GM12878 (cell line): ENCODE measurements at regions not wholly inside any gene's neighbourhood (a gene's known extent, or its start where the extent isn't known, plus 50 kb on each side); places are given as distances from the start of the nearest gene placed in this dataset.

ENCODE experiments used
- EP300 ChIP-seq, 2 experiments: fragments of 150-350 bp in 1 of 2; IDR thresholded peaks; 2 replicates each; pipeline ENCODE4 v1.6.1; 2011 to 2012; ENCODE audit warnings: low read depth in 2 of 2, low read length in 2 of 2, borderline replicate concordance in 1 of 2, improper control_type of control experiment in 1 of 2, inconsistent platforms in 1 of 2; ENCODE audit not compliant: control insufficient read depth in 1 of 2
- SIN3A ChIP-seq: IDR thresholded peaks from 2 replicates; pipeline ENCODE4 v1.6.1; 2012; ENCODE audit warnings: low read depth, low read length, improper control_type of control experiment
- YY1 ChIP-seq: IDR thresholded peaks from 2 replicates; pipeline ENCODE4 v1.6.1; 2011; ENCODE audit warnings: low read depth, mild to moderate bottlenecking, low read length
- TF ChIP-seq, protein P1 (sequence below), 3 experiments: IDR thresholded peaks in 2 of 3; conservative IDR thresholded peaks in 1 of 3; 2 replicates each; pipeline ENCODE4 v1.5.1; 2011; ENCODE audit warnings: low read depth in 3 of 3, low read length in 3 of 3, mild to moderate bottlenecking in 3 of 3, control low read depth in 2 of 3, moderate library complexity in 2 of 3, inconsistent platforms in 1 of 3, mixed read lengths in 1 of 3; ENCODE audit not compliant: control insufficient read depth in 2 of 3, insufficient read depth in 1 of 3; ENCODE audit errors: extremely low read depth in 1 of 3
- TF ChIP-seq, protein P2 (sequence below): IDR thresholded peaks from 2 replicates; pipeline ENCODE4 v1.6.1; 2012; ENCODE audit warnings: low read depth, low read length, improper control_type of control experiment
- TF ChIP-seq, protein P3 (sequence below): IDR thresholded peaks from 2 replicates; pipeline ENCODE4 v1.6.1; 2012; ENCODE audit warnings: low read length, inconsistent platforms
- TF ChIP-seq, protein P4 (sequence below): IDR thresholded peaks from 2 replicates; pipeline ENCODE4 v1.6.1; 2012; ENCODE audit warnings: low read depth, low read length, improper control_type of control experiment

DNA sequence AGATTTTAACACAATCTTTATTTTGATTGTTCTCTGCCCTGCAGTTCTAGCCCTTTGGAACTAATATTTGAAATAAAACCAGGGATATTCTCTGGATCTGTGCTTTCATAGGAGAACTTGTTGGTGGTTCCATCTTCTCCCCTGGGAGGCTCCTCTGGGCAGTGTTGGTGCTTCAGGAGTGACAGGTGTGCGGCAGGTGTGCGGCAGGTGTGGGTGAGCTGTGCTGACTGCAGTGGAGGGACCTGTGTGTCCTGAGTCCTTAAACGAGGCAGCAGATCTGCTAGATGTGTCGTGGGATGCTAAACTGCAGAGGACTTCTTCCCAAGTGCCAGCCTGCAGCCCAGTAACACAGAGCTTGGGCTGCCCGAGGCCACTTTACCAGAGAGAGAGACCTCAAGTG is 98.4 kb downstream of the LYZL1 start:
- TF ChIP-seq, protein P1, sequence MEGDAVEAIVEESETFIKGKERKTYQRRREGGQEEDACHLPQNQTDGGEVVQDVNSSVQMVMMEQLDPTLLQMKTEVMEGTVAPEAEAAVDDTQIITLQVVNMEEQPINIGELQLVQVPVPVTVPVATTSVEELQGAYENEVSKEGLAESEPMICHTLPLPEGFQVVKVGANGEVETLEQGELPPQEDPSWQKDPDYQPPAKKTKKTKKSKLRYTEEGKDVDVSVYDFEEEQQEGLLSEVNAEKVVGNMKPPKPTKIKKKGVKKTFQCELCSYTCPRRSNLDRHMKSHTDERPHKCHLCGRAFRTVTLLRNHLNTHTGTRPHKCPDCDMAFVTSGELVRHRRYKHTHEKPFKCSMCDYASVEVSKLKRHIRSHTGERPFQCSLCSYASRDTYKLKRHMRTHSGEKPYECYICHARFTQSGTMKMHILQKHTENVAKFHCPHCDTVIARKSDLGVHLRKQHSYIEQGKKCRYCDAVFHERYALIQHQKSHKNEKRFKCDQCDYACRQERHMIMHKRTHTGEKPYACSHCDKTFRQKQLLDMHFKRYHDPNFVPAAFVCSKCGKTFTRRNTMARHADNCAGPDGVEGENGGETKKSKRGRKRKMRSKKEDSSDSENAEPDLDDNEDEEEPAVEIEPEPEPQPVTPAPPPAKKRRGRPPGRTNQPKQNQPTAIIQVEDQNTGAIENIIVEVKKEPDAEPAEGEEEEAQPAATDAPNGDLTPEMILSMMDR (IDR thresholded peaks at IDR 0.05 in 2 of 3, conservative IDR thresholded peaks at IDR 0.05 in 1 of 3; ENCODE audit: control insufficient read depth in 2 of 3, extremely low read depth in 1 of 3, insufficient read depth in 1 of 3, low read depth in 3 of 3, low read length in 3 of 3), result no peak
- TF ChIP-seq YY1 (no peak), SIN3A (no peak), EP300 (IDR thresholded peaks at IDR 0.05; ENCODE audit: borderline replicate concordance in 1 of 2, control insufficient read depth in 1 of 2, low read depth in 2 of 2, low read length in 2 of 2) (no peak)
- TF ChIP-seq, protein P2, sequence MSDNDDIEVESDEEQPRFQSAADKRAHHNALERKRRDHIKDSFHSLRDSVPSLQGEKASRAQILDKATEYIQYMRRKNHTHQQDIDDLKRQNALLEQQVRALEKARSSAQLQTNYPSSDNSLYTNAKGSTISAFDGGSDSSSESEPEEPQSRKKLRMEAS, result no peak
- TF ChIP-seq, protein P3, sequence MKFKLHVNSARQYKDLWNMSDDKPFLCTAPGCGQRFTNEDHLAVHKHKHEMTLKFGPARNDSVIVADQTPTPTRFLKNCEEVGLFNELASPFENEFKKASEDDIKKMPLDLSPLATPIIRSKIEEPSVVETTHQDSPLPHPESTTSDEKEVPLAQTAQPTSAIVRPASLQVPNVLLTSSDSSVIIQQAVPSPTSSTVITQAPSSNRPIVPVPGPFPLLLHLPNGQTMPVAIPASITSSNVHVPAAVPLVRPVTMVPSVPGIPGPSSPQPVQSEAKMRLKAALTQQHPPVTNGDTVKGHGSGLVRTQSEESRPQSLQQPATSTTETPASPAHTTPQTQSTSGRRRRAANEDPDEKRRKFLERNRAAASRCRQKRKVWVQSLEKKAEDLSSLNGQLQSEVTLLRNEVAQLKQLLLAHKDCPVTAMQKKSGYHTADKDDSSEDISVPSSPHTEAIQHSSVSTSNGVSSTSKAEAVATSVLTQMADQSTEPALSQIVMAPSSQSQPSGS, result no peak
- TF ChIP-seq, protein P4, sequence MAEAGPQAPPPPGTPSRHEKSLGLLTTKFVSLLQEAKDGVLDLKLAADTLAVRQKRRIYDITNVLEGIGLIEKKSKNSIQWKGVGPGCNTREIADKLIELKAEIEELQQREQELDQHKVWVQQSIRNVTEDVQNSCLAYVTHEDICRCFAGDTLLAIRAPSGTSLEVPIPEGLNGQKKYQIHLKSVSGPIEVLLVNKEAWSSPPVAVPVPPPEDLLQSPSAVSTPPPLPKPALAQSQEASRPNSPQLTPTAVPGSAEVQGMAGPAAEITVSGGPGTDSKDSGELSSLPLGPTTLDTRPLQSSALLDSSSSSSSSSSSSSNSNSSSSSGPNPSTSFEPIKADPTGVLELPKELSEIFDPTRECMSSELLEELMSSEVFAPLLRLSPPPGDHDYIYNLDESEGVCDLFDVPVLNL, result no peak
